ENCODE measurements at regions not wholly inside any gene's neighbourhood (a gene's known extent, or its start where the extent isn't known, plus 50 kb on each side); places are given as distances from the start of the nearest gene placed in this dataset.

GRCh38 chr7:16939161-16939560 is 57.4 kb upstream of the AGR3 start:
- Histone ChIP-seq H3K27me3 (ENCODE audit: control insufficient read depth in 1 of 2, insufficient read depth in 2 of 2, low read length in 2 of 2) (no peaks in the 10 kb centered on the region), H2AFZ (ENCODE audit: low read length) (no peak overlapping the region), H3K27ac (ENCODE audit: extremely low read length, insufficient read depth, low read length) (no peak overlapping the region), H3K9me3 (ENCODE audit: low read length) (no peaks in the 10 kb centered on the region), H4K20me1 (ENCODE audit: insufficient read depth, low read length) (no peaks in the 10 kb centered on the region), H3K4me2 (ENCODE audit: low read depth, low read length) (no peak overlapping the region), H3K4me1 (ENCODE audit: insufficient read depth, low read length) (no peaks in the 10 kb centered on the region), H3K4me3 (replicated peaks in 1 of 3; ENCODE audit: insufficient read depth in 1 of 3, low read depth in 2 of 3, low read length in 3 of 3) (no peak overlapping the region), H3K79me2 (ENCODE audit: insufficient read depth, low read length) (no peaks in the 10 kb centered on the region), H3K9ac (ENCODE audit: insufficient read depth, low read depth, low read length) (no peak overlapping the region), H3K36me3 (replicated peaks in 1 of 2; ENCODE audit: control insufficient read depth in 1 of 2, insufficient read depth in 2 of 2, low read length in 2 of 2) (no peaks in the 10 kb centered on the region)
- no peak for FAIRE-seq
- TF ChIP-seq, protein P1, sequence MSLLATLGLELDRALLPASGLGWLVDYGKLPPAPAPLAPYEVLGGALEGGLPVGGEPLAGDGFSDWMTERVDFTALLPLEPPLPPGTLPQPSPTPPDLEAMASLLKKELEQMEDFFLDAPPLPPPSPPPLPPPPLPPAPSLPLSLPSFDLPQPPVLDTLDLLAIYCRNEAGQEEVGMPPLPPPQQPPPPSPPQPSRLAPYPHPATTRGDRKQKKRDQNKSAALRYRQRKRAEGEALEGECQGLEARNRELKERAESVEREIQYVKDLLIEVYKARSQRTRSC (CRISPR knock-in tag; IDR thresholded peaks at IDR 0.05; ENCODE audit: low read depth): no peak
- TF ChIP-seq ELF1 (CRISPR knock-in tag; IDR thresholded peaks at IDR 0.05) (no peak), MLX (CRISPR knock-in tag; IDR thresholded peaks at IDR 0.05) (no peak), ZNF530 (CRISPR knock-in tag; IDR thresholded peaks at IDR 0.05; ENCODE audit: low read depth) (no peak), TCF7 (IDR thresholded peaks at IDR 0.05; ENCODE audit: low read depth) (no peak), PHB2 (IDR thresholded peaks at IDR 0.05; ENCODE audit: partially characterized antibody) (no peak), NFE2 (CRISPR knock-in tag; IDR thresholded peaks at IDR 0.05) (no peak), PHF8 (CRISPR knock-in tag; IDR thresholded peaks at IDR 0.05) (no peak), ZBTB44 (CRISPR knock-in tag; IDR thresholded peaks at IDR 0.05) (no peak), TEF (CRISPR knock-in tag; IDR thresholded peaks at IDR 0.05) (no peak), GABPB1 (CRISPR knock-in tag; IDR thresholded peaks at IDR 0.05) (no peak), HNF1A (IDR thresholded peaks at IDR 0.05; ENCODE audit: low read depth) (no peak), HNF1A (CRISPR knock-in tag; IDR thresholded peaks at IDR 0.05; ENCODE audit: borderline replicate concordance) (no peak), U2AF1 (optimal IDR thresholded peaks at IDR 0.05; ENCODE audit: low read depth, low read length) (no peak), MIXL1 (CRISPR knock-in tag; IDR thresholded peaks at IDR 0.05) (no peak)
- TF ChIP-seq, protein P2, sequence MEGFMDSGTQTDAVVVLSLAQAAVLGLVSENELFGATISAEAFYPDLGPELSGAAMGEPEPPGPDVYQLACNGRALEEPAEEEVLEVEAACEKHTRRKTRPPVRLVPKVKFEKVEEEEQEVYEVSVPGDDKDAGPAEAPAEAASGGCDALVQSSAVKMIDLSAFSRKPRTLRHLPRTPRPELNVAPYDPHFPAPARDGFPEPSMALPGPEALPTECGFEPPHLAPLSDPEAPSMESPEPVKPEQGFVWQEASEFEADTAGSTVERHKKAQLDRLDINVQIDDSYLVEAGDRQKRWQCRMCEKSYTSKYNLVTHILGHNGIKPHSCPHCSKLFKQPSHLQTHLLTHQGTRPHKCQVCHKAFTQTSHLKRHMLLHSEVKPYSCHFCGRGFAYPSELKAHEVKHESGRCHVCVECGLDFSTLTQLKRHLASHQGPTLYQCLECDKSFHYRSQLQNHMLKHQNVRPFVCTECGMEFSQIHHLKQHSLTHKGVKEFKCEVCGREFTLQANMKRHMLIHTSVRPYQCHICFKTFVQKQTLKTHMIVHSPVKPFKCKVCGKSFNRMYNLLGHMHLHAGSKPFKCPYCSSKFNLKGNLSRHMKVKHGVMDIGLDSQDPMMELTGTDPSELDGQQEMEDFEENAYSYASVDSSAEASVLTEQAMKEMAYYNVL (CRISPR knock-in tag; IDR thresholded peaks at IDR 0.05; ENCODE audit: borderline replicate concordance): no peak
- ATAC-seq: no peak
- ChIA-PET CTCF (ENCODE audit: low intra/inter-chr PET ratio, low total read pairs) (no interaction called here), POLR2A (no interaction called here)
- intact Hi-C loops (cut with micrococcal nuclease; ENCODE audit: unreplicated experiment): no loop called here
- DNase-seq (ENCODE audit: low spot score): no peak
- in situ Hi-C loops (cut with HindIII; ENCODE audit: extremely low pct_ligation_motif_present, low pct_unique_long_range_greater_than_20kb): loop anchor here (25.0 kb wide), 1 partner anchor 598 kb away; no protein-coding TSS in a partner anchor
- no TSS peak for BruUV-seq (replicated peaks)

Measured in HepG2 (cell line).